ENCODE measurements at regions not wholly inside any gene's neighbourhood (a gene's known extent, or its start where the extent isn't known, plus 50 kb on each side); places are given as distances from the start of the nearest gene placed in this dataset.

GRCh38 chr15:101559952-101560351 lies 70.4 kb upstream of the PCSK6 start:
- no TSS peak for BruUV-seq (replicated peaks)
- DNase-seq (ENCODE audit: low read depth, low spot score): no peak
- no peak overlapping the region for H3K4me3 ChIP-seq (ENCODE audit: low read depth in 2 of 2, low read length in 2 of 2)
- no peaks in the 10 kb centered on the region for H3K9me3 ChIP-seq (ENCODE audit: control insufficient read depth, insufficient read depth, low read depth, low read length)
- ATAC-seq: no peak
- ChIA-PET POLR2A (no interaction called here), CTCF (no interaction called here)
- intact Hi-C loops (cut with micrococcal nuclease; ENCODE audit: unreplicated experiment) (no loop called here), in situ Hi-C loops (cut with HindIII; ENCODE audit: low pct_unique_long_range_greater_than_20kb, low sequenced_read_pairs) (no loop called here)
- H3K27ac ChIP-seq (ENCODE audit: low read length): no peak overlapping the region
- H3K27me3 ChIP-seq (ENCODE audit: control insufficient read depth, insufficient read depth, low read length): peaks cover 3% of the 10 kb centered on the region; the same call in 1 of the 2 replicates
- no peaks in the 10 kb centered on the region for H3K4me1 ChIP-seq (ENCODE audit: control insufficient read depth, insufficient read depth, low read length)
- TF ChIP-seq TCF7L2 (IDR thresholded peaks at IDR 0.05; ENCODE audit: low read depth, low read length) (no peak), CTCF (IDR thresholded peaks at IDR 0.05) (no peak), POLR2AphosphoS5 (IDR thresholded peaks at IDR 0.05; ENCODE audit: low read depth, low read length) (no peak), SIN3A (IDR thresholded peaks at IDR 0.05; ENCODE audit: borderline replicate concordance, insufficient read depth, low read depth, low read length) (no peak), REST (IDR thresholded peaks at IDR 0.05; ENCODE audit: insufficient read depth in 1 of 2, low read depth in 2 of 2, low read length in 1 of 2) (no peak)
- H3K36me3 ChIP-seq (ENCODE audit: control insufficient read depth, insufficient read depth, low read length): no peaks in the 10 kb centered on the region

- POLR2A ChIA-PET: no interaction called here
- no peaks in the 10 kb centered on the region for H3K9me3 ChIP-seq (ENCODE audit: control insufficient read depth, insufficient read depth, low read depth, low read length)
- ATAC-seq (no peak), DNase-seq (ENCODE audit: low read depth, low spot score) (no peak)
- H3K4me1 ChIP-seq (ENCODE audit: control insufficient read depth, insufficient read depth, low read length): no peaks in the 10 kb centered on the region
- in situ Hi-C loops (cut with HindIII; ENCODE audit: low pct_unique_long_range_greater_than_20kb, low sequenced_read_pairs) (no loop called here), intact Hi-C loops (cut with micrococcal nuclease; ENCODE audit: unreplicated experiment) (no loop called here)
- peaks cover 3% of the 10 kb centered on the region; the same call in 1 of the 2 replicates for H3K27me3 ChIP-seq (ENCODE audit: control insufficient read depth, insufficient read depth, low read length)
- H3K4me3 ChIP-seq (ENCODE audit: low read depth in 2 of 2, low read length in 2 of 2): no peak overlapping the region
- TF ChIP-seq CTCF (IDR thresholded peaks at IDR 0.05) (no peak), TCF7L2 (IDR thresholded peaks at IDR 0.05; ENCODE audit: low read depth, low read length) (no peak), POLR2AphosphoS5 (IDR thresholded peaks at IDR 0.05; ENCODE audit: low read depth, low read length) (no peak), REST (IDR thresholded peaks at IDR 0.05; ENCODE audit: insufficient read depth in 1 of 2, low read depth in 2 of 2, low read length in 1 of 2) (no peak), SIN3A (IDR thresholded peaks at IDR 0.05; ENCODE audit: borderline replicate concordance, insufficient read depth, low read depth, low read length) (no peak)
- H3K27ac ChIP-seq (ENCODE audit: low read length): no peak overlapping the region
- no TSS peak for BruUV-seq (replicated peaks)
- CTCF ChIA-PET: interaction anchor here (0.7 kb wide), 1 partner anchor 24 kb away, joined by 3 read pairs; no protein-coding TSS in a partner anchor
- no peaks in the 10 kb centered on the region for H3K36me3 ChIP-seq (ENCODE audit: control insufficient read depth, insufficient read depth, low read length)
These were observed 68.9 kb upstream of the PCSK6 start for GRCh38 chr15:101558221-101558941.
